Keratinocyte (primary cell): ENCODE measurements at regions not wholly inside any gene's neighbourhood (a gene's known extent, or its start where the extent isn't known, plus 50 kb on each side); places are given as distances from the start of the nearest gene placed in this dataset.

Experiments
- EZH2 ChIP-seq: IDR thresholded peaks from one replicate; pipeline ENCODE4 v1.6.1; 2012; ENCODE audit warnings: inconsistent platforms, mild to moderate bottlenecking, low read length, moderate library complexity
- TF ChIP-seq, protein P1 (sequence below), 3 experiments: IDR thresholded peaks in 1 of 3; conservative IDR thresholded peaks in 1 of 3; optimal IDR thresholded peaks in 1 of 3; 2 replicates in 2 of 3; 3 replicates in 1 of 3; pipeline versions ENCODE3 to v1.5.1; 2011; ENCODE audit warnings: low read length in 3 of 3, mild to moderate bottlenecking in 3 of 3, moderate library complexity in 2 of 3, control low read depth in 1 of 3, inconsistent platforms in 1 of 3; ENCODE audit not compliant: insufficient read depth in 2 of 3; ENCODE audit errors: extremely low read depth in 1 of 3

DNA sequence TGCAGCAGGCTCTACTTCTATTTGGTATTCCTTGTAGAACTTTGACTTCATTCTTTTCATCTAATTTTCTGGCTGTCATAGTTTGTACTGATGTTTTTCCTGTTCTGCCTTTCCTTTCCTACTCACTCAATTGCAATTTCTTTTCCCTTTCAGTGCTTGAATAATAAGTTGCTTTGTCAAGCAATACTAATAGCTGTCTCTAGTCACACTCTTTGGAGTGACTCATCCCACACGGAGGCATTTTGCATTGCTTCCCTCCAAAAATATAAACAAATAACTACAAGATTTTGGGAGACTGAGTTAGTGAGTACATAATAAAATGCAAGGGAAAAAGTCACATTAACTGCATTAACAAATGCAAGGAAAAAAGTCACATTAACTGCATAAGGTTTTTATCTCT is 465.9 kb downstream of the CDH9 start:
- TF ChIP-seq EZH2, result no peak
- TF ChIP-seq, protein P1, sequence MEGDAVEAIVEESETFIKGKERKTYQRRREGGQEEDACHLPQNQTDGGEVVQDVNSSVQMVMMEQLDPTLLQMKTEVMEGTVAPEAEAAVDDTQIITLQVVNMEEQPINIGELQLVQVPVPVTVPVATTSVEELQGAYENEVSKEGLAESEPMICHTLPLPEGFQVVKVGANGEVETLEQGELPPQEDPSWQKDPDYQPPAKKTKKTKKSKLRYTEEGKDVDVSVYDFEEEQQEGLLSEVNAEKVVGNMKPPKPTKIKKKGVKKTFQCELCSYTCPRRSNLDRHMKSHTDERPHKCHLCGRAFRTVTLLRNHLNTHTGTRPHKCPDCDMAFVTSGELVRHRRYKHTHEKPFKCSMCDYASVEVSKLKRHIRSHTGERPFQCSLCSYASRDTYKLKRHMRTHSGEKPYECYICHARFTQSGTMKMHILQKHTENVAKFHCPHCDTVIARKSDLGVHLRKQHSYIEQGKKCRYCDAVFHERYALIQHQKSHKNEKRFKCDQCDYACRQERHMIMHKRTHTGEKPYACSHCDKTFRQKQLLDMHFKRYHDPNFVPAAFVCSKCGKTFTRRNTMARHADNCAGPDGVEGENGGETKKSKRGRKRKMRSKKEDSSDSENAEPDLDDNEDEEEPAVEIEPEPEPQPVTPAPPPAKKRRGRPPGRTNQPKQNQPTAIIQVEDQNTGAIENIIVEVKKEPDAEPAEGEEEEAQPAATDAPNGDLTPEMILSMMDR (optimal IDR thresholded peaks at IDR 0.05 in 1 of 3, IDR thresholded peaks at IDR 0.05 in 1 of 3, conservative IDR thresholded peaks at IDR 0.05 in 1 of 3; ENCODE audit: extremely low read depth in 1 of 3, insufficient read depth in 2 of 3, low read length in 3 of 3), result no peak
